ENCODE measurements at regions not wholly inside any gene's neighbourhood (a gene's known extent, or its start where the extent isn't known, plus 50 kb on each side); places are given as distances from the start of the nearest gene placed in this dataset.

DNA sequence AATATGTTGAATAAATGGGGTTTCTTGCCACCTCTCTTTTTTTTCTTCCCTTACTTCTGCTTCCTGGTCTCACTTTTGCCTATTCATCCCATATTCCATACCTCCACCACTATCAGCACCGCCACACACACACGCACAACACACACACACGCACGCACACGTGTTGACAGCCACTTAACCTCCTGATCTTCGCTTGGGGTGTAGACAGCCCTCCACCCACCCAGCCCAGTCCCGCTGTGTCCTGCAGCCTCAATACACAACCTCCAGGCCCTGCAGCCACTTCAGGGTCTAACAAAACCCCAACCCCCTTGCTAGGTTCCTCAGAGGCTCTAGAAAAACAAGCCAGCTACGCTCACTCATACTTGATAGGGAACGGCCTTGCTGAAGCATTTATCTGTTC lies 72.3 kb downstream of the LINC00237 start:
- no peak for DNase-seq (ENCODE audit: low read depth in 1 of 2, low spot score in 1 of 2)

DNA sequence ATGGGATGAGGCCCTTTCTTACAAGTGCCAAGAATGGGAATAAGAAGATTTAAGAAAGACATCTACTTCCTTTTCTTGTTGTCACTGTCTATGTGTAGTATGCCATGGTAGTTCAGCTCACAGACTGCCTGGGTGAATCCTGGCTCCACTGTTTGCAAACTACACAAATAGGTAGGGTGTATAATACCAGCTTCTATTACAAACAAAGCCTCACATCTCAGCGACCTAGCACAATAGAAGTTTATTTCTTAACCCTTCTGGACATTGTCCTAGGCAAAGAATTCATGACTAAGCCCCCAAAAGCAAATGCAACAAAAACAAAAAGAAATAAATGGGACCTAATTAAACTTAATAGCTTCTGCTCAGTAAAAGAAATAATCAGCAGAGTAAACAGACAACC lies 74.5 kb downstream of the LINC00237 start:
- DNase-seq (ENCODE audit: low read depth in 1 of 2, low spot score in 1 of 2), result no peak

DNA sequence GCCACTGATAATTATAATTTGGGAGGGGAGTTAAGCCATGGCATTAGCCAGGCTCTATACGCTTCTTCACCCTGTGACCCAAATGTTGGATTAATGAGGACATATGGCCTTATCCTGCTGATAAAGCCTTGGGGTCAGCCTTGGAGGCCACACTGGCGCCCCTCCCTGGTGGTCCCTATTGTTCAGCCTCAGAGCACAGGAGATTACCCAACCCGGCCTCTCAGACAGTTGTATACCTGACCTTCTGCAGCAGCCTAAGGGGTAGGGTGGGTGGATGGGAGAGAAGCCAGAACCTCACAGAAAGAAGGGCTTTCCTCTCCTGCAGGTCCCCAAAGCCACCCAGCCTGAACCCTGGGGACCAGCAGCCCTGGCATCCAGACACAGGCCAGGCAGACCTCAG lies 76.8 kb downstream of the LINC00237 start:
- DNase-seq (ENCODE audit: low read depth in 1 of 2, low spot score in 1 of 2), result no peak

DNA sequence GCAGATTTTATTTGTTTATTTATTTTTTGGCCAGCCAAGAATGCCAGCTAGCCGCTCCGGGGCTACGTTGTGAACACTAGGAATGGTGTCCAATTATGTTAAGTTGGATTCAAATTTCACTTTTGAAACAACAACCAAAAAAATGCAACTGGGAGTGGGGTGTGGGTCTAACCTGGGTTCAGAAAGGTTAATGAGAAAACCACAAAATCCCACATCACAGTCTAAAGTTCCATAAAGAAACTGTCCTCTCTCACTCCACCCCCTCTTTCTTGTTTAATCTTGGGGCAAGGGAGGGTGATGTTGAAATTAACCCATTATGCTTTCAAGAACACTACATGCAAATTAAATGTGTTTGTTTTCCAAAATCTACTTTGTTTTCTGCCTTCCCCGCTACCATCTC lies 77.2 kb downstream of the LINC00237 start:
- DNase-seq (ENCODE audit: low read depth in 1 of 2, low spot score in 1 of 2), result no peak

DNA sequence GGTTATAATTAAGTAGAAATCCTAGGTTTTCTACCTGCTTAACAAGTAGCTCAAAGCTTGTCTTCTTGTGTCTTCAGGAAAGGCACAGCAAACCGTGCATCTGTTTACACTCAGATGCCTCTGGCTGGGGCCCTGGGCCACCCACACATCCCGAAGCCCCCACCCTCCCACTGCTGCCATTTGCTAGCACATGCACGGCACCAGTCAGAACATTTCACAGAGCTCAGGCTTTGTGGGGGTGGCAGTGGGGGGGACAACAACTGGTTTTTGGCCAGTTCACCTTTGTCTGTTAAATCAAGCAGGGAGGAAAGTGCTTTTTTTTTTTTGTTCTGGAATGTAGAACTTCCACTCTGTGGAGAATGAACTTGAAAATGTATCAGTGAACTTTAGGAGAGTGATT lies 77.7 kb downstream of the LINC00237 start:
- no peak for DNase-seq (ENCODE audit: low read depth in 1 of 2, low spot score in 1 of 2)

DNA sequence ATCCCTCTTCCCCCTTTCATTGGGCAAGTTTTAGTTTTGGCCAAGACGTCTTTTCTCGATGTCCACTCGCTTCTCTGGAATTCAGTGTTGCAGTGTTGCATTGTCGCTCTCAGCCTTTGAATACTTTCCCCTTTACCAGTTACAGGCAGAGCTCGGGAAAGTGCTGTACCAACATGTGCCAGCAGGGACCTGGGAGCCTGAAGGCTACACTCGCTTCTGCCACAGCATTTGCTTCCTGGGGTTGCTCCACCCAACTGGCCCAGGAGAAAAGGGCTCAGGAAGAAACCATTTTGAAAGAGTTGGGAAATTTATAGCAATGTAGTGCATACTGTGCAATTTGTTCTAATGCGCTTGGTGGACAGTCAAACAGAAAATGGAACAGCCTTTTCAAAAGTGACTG lies 78.6 kb downstream of the LINC00237 start:
- DNase-seq (ENCODE audit: low read depth in 1 of 2, low spot score in 1 of 2), result no peak

DNA sequence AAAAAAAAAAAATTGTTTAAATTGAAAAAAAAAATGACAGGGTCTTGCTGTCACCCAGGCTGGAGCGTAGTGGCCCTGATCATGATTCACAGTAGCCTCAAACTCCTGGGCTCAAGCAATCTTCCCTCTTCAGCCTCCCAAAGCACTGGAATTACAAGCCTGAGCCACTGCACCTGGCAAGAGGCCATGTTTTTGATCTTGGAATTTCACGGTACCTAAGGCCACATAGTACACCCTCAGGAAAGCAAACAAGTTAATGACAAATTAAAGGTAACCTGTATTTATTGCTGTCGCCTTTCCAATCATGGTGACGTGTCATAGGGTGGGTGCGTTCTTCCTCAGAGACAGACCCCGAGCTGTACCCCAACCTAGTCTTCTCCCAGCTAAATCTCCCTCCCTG lies 79.2 kb downstream of the LINC00237 start:
- no peak for DNase-seq (ENCODE audit: low read depth in 1 of 2, low spot score in 1 of 2)

DNA sequence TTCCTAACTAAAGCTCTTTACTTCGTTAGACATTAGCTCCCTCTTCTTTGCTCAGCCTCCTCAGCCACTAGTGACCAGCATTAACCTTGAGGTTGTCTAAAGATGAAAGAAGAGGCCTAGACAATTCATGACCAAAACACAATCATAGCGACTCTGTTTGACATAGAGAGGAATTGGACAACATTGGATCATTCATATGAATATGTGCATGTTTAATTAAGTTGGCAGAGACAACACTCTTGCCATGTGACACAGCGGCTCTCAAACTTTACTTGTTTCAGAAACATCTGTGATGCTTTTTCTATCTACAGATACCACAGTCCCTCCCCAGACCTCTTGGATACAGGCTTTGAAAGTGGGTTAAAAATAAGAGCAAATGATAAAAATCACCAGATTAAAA lies 81.7 kb downstream of the LINC00237 start:
- DNase-seq (ENCODE audit: low read depth in 1 of 2, low spot score in 1 of 2), result no peak

DNA sequence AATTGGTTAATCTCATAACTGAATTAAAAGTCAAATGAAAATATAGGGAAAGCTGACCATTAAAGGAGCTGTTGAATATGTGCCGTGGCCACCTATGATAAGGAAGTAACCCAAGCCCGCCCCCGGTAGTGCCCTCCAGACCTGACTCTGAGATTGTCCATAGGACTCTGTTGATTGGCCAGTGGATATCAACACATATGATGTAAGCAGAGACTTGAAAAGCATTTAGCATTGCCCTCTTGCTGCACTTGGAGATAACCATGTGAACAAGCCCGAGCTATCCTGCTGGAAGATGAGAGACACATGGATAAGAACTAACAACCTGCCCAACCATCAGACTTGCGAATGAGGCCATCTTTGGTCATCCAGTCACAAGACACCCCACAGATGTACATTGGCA lies 83.2 kb downstream of the LINC00237 start:
- DNase-seq (ENCODE audit: low read depth in 1 of 2, low spot score in 1 of 2), result no peak

DNA sequence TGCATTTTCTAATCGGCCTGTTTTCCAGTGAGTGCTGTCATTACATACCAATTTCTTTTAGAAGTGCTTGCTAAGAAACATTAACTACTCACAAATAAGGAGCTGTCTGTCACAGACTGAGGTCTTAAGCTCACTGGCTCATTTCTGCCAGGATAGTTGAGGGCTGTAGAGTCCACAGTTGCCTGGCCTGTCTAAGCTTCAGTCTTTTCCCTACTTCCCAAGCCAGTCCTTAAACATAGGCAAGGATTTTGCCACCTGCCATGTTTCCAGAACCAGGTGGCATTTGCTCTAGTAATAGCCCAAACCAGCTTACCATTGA lies 84.7 kb downstream of the LINC00237 start:
- DNase-seq (ENCODE audit: low read depth in 1 of 2, low spot score in 1 of 2), result no peak

DNA sequence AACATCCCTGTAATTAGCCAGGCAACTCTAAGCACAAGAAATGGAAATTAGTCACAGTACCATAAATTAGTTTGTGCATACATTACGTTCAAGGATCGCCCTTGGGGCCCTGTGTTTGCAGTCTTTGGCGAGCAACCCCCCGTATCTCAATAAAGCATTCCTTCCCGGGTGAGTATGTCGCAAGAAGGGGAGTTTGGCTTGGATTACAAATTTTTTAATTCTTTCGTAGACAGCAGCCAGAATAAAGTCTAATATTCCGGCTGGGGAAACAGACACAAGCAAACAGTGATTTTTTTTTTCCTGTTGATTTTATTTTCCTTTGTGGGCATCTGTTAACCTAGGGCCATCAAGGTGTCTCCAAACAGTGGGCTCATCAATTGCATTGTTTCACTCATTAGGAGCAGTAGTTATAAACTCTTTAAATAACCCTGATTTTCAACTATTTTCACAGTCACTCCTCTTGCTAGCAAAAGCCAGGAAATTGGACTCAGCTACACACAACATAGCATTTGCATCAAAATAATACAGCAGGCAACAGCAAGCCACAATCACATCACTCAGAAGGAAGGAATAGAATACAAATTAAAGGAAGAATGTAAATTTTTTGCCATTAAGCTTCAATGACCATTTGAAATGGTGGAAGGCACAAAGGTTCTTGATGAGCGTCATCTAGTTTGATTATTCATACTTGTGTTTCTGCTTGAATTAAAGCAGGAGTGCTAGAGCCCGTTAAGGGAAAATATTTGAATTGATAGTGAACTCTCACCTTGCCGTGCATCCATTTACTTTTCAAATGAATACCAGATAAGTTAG lies 85.3 kb downstream of the LINC00237 start:
- DNase-seq (ENCODE audit: low read depth in 1 of 2, low spot score in 1 of 2), result no peak

DNA sequence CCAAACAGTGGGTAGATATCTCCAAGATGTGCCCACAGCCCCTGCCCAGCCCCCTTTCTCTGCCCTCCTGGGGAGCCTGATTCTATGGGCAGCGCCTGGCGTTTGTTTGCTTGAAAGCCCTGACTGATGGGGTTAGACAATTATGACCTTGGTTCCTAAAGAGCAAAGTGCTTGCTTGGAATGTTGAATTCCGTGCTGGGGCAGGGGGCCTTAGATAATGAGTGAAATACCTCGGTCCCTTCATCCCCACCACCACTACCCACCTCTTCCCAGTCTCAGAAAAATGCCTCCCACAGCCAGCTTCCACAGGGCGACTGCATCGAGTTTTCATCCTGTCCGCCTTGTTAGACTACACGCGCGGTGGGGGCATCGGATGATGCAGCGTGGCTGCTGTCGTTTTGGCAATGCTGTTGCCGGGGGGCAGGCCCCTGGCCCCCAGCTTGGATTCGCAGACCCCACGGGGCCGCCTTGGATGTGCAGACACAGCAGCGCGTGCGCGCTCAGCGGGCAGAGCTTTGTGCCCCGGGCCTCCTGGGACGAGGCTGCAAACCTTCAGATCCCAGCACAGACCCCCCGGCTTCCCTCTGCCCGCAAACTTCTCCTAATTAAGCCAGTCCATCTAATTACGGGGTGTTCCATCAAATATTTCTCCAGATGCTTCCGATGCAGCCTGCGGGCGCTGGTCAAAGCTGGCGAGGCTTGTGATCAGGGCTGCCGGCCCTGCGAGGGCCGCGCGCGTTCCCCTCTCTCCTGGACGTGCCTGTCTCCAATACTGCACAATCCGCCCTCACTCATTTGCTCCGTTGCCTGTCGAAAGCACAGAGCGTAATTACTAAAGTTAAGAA lies 86.1 kb downstream of the LINC00237 start:
- DNase-seq (ENCODE audit: low read depth in 1 of 2, low spot score in 1 of 2), result no peak

DNA sequence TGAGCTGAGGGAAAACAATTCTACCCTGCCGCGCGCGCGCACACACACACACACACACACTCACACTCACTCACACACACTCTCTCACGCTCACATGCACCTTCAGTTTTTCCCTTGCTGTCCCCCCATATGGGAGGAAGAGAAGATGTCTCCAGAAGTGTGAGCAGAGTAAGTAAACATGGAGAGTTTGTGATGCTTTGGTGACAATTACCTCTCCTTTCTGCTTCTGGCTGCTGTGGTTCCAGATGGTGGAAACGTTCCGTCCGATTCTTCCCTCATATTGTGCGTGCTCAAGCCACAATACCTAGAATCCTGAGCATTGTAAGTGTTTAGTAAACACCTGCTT lies 86.7 kb downstream of the LINC00237 start:
- DNase-seq (ENCODE audit: low read depth in 1 of 2, low spot score in 1 of 2), result no peak

DNA sequence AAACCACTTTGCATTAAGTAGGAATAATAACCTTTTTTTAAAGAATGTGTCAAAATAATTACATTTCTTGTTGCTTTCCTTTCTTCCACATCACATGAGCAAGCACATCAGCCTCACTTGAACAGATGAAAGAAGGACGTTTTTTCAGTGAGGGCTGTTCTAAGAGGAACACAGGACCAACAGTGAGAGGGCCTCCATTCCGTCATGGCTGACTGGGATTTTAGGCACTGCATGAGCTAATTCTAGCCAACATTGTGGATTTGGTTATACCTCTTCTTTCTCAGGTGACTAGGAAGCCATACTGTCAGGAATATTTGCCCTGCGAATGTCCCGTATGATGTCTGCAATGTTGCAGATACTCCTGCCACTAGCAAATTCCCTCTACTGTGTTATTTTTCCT lies 87.6 kb downstream of the LINC00237 start:
- no peak for DNase-seq (ENCODE audit: low read depth in 1 of 2, low spot score in 1 of 2)

DNA sequence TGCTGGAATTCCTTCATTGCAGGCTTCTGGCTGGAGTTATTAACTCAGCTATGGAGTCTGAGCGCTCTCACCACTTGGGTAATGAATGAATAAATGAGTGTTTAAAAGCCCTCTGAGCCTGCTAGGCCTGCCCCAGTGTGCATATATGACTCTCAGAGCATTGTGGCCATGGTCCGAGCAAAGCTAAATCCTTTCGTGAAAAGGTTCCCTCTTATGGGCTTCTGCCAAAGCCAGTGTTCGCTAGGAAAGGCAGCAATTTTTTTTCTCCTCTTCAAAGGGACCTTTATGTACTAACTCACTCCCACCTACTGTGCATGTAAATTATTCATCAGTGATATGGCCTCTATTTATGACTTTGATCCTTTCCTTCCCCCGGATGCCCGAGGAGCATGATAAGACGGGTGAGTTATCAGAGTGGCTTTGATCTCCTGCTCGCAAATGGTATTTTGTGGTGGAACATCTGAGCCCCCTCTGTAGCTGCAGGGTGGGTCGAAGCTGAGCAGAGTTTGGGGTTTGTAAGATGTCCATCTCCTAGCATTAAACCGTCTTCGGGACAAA lies 88.6 kb downstream of the LINC00237 start:
- DNase-seq (ENCODE audit: low read depth in 1 of 2, low spot score in 1 of 2), result no peak

DNA sequence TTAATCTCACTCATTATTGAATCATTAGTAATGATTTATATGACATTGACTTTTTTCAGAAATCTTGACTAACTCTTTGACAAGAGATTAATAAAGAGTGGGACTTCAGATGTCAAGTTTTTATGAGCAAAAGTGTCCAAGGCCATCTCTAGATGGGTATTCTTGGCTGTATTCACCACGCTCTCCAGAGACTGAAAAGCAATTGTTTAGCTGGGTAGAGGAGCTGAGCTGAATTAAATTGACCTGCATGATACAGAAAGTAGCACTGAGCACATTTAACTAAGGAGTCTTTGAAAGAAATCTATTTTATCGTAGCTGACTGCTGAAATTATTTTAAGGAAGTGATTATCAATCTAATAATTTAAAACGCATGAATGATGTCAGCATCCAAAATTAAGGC lies 89.4 kb downstream of the LINC00237 start:
- DNase-seq (ENCODE audit: low read depth in 1 of 2, low spot score in 1 of 2), result no peak

DNA sequence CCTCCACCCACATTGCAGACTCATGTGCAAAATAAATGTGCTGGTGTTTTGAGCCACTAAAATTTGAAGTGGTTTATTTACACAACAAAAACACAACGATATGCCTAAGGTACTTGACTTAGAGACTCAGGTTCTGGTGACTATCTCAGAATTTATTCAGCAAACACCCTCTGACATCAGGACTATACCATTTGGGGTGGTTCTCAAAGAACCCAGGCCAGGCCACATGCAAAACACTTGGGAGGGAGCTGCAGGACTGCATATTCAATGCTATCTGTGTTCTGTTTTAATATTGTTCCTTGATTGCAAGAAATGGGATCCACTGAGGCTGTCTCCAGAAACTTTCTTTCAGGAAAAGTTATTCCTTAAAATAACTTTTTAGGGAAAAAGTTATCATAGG lies 91.6 kb downstream of the LINC00237 start:
- DNase-seq (ENCODE audit: low read depth in 1 of 2, low spot score in 1 of 2), result no peak

DNA sequence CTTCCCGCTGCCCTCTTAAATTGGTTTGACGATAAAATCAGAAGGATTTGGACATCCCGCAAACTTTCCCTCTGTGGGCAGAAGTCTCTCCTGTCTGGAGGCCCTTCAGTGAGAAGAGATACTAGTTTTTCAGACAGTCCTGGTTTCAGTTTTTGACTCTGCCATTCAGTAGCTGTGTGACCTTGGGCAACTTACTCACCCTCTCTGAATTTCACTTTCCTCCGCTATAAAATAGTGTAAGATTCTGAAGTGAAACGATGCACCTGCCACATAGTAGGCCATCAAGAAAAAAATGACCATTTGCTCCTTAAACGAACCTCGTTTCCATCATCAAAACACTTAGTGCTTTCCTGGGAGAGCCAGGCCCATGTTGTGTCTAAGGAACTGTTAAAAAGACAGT lies 97.2 kb downstream of the LINC00237 start:
- DNase-seq (ENCODE audit: low read depth in 1 of 2, low spot score in 1 of 2), result no peak

DNA sequence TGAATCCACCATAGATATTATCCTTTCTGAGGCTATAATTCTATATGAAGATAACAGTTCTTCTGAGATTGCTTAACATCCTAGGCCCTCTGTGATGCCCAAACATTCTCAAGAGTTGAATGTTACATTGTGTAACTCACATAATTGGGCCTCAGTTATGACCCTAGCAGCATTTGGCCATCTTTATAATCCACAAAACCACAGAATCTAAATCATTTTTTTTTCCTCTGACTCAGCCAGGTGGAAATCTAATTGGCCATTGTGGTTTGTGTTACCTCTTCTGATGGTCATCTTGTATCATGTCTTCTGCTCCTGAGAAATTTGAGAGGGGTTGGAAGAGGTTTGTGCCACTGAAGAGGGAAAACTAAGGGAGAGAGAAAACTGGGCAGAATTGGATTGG lies 99.5 kb downstream of the LINC00237 start:
- no peak for DNase-seq (ENCODE audit: low read depth in 1 of 2, low spot score in 1 of 2)

DNA sequence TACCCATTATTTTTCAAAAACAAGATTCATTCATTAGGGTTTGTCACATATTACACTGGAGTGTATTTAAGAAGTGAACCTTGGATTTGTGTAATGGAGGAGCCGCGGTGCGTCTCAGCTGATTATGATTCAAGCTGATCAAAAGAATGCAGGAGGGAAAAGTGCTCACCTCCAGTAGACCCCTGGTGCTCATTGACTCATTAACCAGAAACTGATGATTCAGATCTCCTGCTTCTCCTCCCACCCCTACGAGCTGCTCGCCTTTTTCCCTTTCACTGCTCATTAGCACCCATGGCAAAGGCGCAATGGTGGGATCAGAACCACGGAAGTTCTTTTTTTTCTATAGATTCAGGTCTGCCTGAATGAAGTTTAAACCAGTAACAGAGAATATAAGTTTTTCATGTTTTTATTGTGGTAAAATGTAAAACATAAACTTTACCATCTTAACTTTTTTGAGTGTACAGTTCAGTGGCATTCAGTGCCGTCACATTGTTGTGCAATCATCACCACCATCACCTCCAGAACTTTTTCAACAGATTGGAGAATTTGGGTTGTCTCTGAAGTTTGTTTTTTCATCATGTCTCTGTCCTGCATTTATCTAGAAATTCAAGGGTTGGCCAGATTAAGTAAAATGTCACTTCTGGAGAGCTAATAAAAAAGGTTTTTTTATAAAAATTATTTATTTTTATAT lies 101.6 kb downstream of the LINC00237 start:
- DNase-seq (ENCODE audit: low read depth in 1 of 2, low spot score in 1 of 2), result no peak

DNA sequence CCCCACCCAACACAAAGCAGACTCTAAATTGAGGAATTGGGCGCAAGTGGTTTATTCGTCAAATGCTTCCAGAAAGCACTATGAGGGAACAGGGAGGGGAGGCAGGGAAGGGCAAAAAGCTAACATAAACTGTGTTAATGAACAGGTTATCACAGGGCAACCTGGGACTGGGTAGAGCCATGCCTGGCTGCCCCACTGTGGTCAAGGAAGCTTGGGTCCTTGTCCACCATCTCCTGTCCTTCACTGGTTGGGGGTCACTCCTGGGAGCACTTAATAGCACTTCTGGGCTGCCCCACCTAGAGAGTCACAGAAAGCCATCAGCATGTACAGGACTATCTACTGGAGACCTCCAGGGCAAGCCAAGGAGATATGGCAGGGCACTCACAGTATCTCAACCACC lies 102.3 kb downstream of the LINC00237 start:
- DNase-seq (ENCODE audit: low read depth in 1 of 2, low spot score in 1 of 2), result no peak

DNA sequence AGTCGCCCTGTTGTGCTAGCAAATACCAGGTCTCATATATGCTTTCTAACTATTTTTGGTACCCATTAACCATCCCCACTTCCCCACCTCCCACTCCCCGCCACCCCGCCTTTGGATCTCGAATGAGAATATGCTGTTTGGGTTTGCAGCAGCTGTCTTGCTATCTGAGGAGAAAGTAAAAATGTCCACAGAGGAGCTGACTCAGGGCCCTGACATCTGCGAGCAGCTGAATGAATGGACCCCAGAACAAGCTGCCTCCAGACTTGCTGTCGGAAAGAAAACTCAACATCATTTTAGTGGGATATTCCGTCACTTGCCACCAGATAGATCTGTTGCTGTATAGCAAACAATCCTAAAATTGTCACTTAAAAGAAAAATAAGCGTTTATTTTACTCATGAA lies 103.7 kb downstream of the LINC00237 start:
- no peak for DNase-seq (ENCODE audit: low read depth in 1 of 2, low spot score in 1 of 2)
